OCI-LY1 (cell line): ENCODE measurements at regions not wholly inside any gene's neighbourhood (a gene's known extent, or its start where the extent isn't known, plus 50 kb on each side); places are given as distances from the start of the nearest gene placed in this dataset.

Experiments
- H2AFZ ChIP-seq: fragments of 200-600 bp; sonication (generic), shearing (Covaris generic); 2 replicates; pipeline ENCODE4 v1.6.0; 2014; ENCODE audit warnings: antibody characterized with exemption, mild to moderate bottlenecking, low read length
- H3F3A ChIP-seq: fragments of 200-600 bp; sonication (generic), shearing (Covaris generic); 2 replicates; pipeline ENCODE4 v1.6.0; 2014; ENCODE audit warnings: mild to moderate bottlenecking, antibody characterized with exemption, low read length, moderate library complexity; ENCODE audit not compliant: insufficient read depth
- H3K27ac ChIP-seq: fragments of 200-600 bp; sonication (generic); 2 replicates; pipeline ENCODE4 v1.5.1; 2014; ENCODE audit warnings: low read length, mixed run types, mild to moderate bottlenecking, low read depth; ENCODE audit not compliant: poor library complexity, severe bottlenecking
- H3K27me3 ChIP-seq: fragments of 200-600 bp; sonication (generic); 2 replicates; pipeline ENCODE4 v1.6.0; 2014; ENCODE audit warnings: antibody characterized with exemption, mild to moderate bottlenecking, low read length, moderate library complexity; ENCODE audit not compliant: insufficient read depth
- H3K36me3 ChIP-seq: fragments of 200-600 bp; sonication (generic); 2 replicates; pipeline ENCODE4 v1.6.1; 2014; ENCODE audit warnings: mild to moderate bottlenecking, antibody characterized with exemption, low read length, moderate library complexity, mixed read lengths; ENCODE audit not compliant: insufficient read depth
- H3K4me1 ChIP-seq: fragments of 200-600 bp; sonication (generic); 2 replicates; pipeline ENCODE4 v1.5.1; 2014; ENCODE audit warnings: mild to moderate bottlenecking, low read length, moderate library complexity; ENCODE audit not compliant: insufficient read depth, severe bottlenecking
- H3K4me2 ChIP-seq: fragments of 200-600 bp; sonication (generic), shearing (Covaris generic); 2 replicates; pipeline ENCODE4 v1.6.1; 2014; ENCODE audit warnings: low read length
- H3K4me3 ChIP-seq: fragments of 200-600 bp; sonication (generic); 2 replicates; pipeline ENCODE4 v1.5.1; 2014; ENCODE audit warnings: low read length, low read depth, mild to moderate bottlenecking, mixed read lengths; ENCODE audit not compliant: poor library complexity, severe bottlenecking
- H3K79me2 ChIP-seq: fragments of 200-600 bp; shearing (Covaris generic); 2 replicates; pipeline ENCODE4 v1.6.1; 2016; ENCODE audit warnings: mixed run types, low read length, mixed read lengths; ENCODE audit not compliant: insufficient read depth
- H3K9ac ChIP-seq: fragments of 200-600 bp; sonication (generic), shearing (Covaris generic); 2 replicates; pipeline ENCODE4 v1.6.1; 2014; ENCODE audit warnings: mild to moderate bottlenecking, low read length, mixed read lengths
- H3K9me2 ChIP-seq: fragments of 200-600 bp; sonication (generic), shearing (Covaris generic); 2 replicates; pipeline ENCODE4 v1.6.1; 2014; ENCODE audit warnings: low read depth, mild to moderate bottlenecking, low read length, mixed read lengths
- H3K9me3 ChIP-seq: fragments of 200-600 bp; shearing (Covaris generic); 2 replicates; pipeline ENCODE4 v1.6.1; 2014; ENCODE audit warnings: low read length, mixed read lengths
- H4K20me1 ChIP-seq: fragments of 200-600 bp; sonication (generic), shearing (Covaris generic); 2 replicates; pipeline ENCODE4 v1.6.0; 2016; ENCODE audit warnings: mild to moderate bottlenecking, low read length; ENCODE audit not compliant: insufficient read depth
- CTCF ChIP-seq: fragments of 200-600 bp; sonication (generic), shearing (Covaris generic); IDR thresholded peaks from 2 replicates; pipeline ENCODE4 v1.5.1; 2017; ENCODE audit warnings: mild to moderate bottlenecking, antibody characterized with exemption, low read length, moderate library complexity, mixed read lengths
- EZH2 ChIP-seq: fragments of 200-600 bp; sonication (generic), shearing (Covaris generic); IDR thresholded peaks from 2 replicates; pipeline ENCODE4 v1.8.0; 2017; ENCODE audit warnings: borderline replicate concordance, mixed run types, mild to moderate bottlenecking, antibody characterized with exemption, low read length, moderate library complexity, mixed read lengths

GRCh38 chr1:97999320-97999719 lies 78.5 kb upstream of the DPYD start:
- Histone ChIP-seq H3K9me3 (no peaks in the 10 kb centered on the region), H2AFZ (no peak overlapping the region), H3K4me1 (no peaks in the 10 kb centered on the region), H3K27me3 (no peaks in the 10 kb centered on the region), H3K27ac (no peak overlapping the region), H3K36me3 (no peaks in the 10 kb centered on the region), H3F3A (no peaks in the 10 kb centered on the region), H3K9ac (no peak overlapping the region), H4K20me1 (no peaks in the 10 kb centered on the region), H3K9me2 (no peaks in the 10 kb centered on the region), H3K4me3 (no peak overlapping the region), H3K79me2 (no peaks in the 10 kb centered on the region), H3K4me2 (no peak overlapping the region)
- TF ChIP-seq EZH2 = no peak
- no peak for TF ChIP-seq CTCF

GRCh38 chr1:97996880-97997279 lies 76.0 kb upstream of the DPYD start:
- H3K9ac ChIP-seq = no peak overlapping the region
- H4K20me1 ChIP-seq = no peaks in the 10 kb centered on the region
- no peaks in the 10 kb centered on the region for H3K27me3 ChIP-seq
- H2AFZ ChIP-seq = no peak overlapping the region
- no peak for TF ChIP-seq EZH2
- H3K79me2 ChIP-seq = no peaks in the 10 kb centered on the region
- H3K36me3 ChIP-seq = no peaks in the 10 kb centered on the region
- no peaks in the 10 kb centered on the region for H3K9me2 ChIP-seq
- H3K27ac ChIP-seq = no peak overlapping the region
- H3K4me3 ChIP-seq = no peak overlapping the region
- no peaks in the 10 kb centered on the region for H3K4me1 ChIP-seq
- H3K4me2 ChIP-seq = no peak overlapping the region
- H3F3A ChIP-seq = no peaks in the 10 kb centered on the region
- no peaks in the 10 kb centered on the region for H3K9me3 ChIP-seq

DNA sequence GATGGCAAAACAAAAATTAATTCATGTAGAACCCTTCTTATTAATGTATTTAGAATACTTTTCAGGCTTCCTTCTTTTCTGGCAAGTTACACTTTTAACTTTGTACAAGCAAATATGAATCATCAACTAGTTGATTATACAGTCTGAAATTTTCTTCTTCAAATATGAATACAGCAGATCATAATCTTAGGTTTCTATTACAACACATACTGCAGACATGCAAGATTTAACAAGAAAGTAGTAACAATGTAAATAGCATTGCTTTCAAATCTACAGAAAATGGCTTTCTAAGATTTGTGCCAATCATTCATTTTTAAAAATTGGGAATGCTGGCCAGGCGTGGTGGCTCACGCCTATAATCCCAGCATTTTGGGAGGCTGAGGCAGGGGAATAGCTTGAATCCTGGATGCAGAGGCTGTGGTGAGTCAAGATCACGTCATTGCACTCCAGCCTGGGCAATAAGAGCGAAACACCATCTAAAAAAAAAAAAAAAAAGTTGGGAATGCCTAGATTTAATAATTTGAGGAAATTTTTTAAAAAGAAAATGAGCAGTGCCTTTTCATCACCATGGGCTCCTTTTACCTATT lies 68.4 kb upstream of the DPYD start:
- no peak overlapping the region for H3K27ac ChIP-seq
- no peak overlapping the region for H3K4me2 ChIP-seq
- TF ChIP-seq EZH2 = no peak

DNA sequence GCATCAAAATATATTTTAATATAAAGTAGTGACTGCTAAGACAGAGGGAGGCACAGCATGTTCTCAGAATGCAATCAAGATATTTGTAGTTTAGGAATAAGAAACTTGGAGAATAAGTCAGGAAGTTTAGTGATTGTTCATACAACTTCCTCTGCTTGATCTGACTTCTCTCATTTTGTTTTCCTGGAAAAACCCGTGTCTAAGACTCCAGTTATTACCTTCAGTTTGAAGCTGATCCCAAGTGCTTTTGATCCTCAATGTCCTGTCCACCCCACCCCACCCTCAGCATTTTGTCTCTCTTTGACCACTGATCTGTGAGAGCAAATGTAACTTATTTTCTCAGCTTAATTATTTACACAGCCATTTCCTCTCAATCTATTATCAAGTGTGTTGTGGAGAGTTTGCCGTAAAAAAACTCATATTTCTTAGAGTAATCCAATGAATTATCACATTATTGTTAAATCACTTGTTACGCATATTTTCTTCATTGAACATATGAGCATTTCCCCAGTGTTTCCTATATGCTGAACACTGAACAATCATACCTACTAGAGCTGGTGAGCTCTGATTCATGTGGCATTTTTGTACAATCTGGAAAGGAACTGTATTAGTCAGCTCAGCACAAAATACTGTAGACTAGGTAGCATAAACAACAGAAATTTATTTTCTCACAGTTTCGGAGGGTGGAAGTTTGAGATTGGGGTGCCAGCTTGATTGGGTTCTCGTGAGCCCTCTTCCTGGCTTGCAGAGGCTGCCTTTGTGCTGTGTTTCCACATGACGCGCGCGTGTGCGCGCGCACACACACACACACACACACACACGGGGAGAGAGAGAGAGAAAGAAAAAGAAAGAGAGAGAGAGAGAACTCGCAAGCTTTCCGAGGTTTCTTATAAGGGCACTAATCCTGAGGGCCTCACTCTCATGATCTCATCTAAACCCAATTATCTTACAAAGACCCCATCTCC lies 65.5 kb upstream of the DPYD start:
- H4K20me1 ChIP-seq = no peaks in the 10 kb centered on the region
- H3K36me3 ChIP-seq = no peaks in the 10 kb centered on the region
- H3K4me1 ChIP-seq = no peaks in the 10 kb centered on the region
- no peaks in the 10 kb centered on the region for H3K27me3 ChIP-seq
- no peak overlapping the region for H3K27ac ChIP-seq
- no peaks in the 10 kb centered on the region for H3F3A ChIP-seq
- TF ChIP-seq CTCF = no peak
- no peak for TF ChIP-seq EZH2
- H3K9ac ChIP-seq = no peak overlapping the region
- H3K79me2 ChIP-seq = no peaks in the 10 kb centered on the region
- H3K9me3 ChIP-seq = no peaks in the 10 kb centered on the region
- H3K9me2 ChIP-seq = no peaks in the 10 kb centered on the region
- no peak overlapping the region for H3K4me3 ChIP-seq
- H3K4me2 ChIP-seq = no peak overlapping the region
- H2AFZ ChIP-seq = no peak overlapping the region

More for the DNA sequence above, 68.4 kb upstream of the DPYD start:
- Histone ChIP-seq H2AFZ (no peak overlapping the region), H4K20me1 (no peaks in the 10 kb centered on the region), H3F3A (no peaks in the 10 kb centered on the region), H3K9me2 (no peaks in the 10 kb centered on the region), H3K27me3 (no peaks in the 10 kb centered on the region), H3K9me3 (no peaks in the 10 kb centered on the region), H3K4me3 (no peak overlapping the region), H3K4me1 (no peaks in the 10 kb centered on the region), H3K36me3 (no peaks in the 10 kb centered on the region), H3K9ac (no peak overlapping the region), H3K79me2 (no peaks in the 10 kb centered on the region)
